ENCODE measurements at regions not wholly inside any gene's neighbourhood (a gene's known extent, or its start where the extent isn't known, plus 50 kb on each side); places are given as distances from the start of the nearest gene placed in this dataset.

DNA sequence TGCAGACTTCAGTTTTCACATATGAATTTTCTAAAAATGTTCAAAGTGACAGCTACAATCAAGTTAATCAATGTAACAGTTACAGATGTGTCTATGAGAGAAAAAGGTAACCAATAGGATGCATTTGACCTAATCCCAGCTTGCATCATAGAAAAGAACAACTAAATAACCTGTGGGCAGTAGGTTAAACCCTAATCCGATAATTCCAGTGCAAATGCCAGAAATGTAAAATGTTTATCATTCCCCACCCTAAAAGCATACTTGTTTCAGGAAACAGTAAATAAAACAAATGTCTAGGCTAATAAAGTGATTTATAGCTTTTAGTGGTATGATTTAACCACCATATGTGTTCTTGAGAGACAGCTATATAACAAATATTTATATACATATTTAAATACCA, 592.6 kb downstream of the PRELID2 start:
- TF ChIP-seq PHF8 (IDR thresholded peaks at IDR 0.05; ENCODE audit: borderline replicate concordance, low read depth) (no peak), POLR2A (IDR thresholded peaks at IDR 0.05; ENCODE audit: low read length) (no peak)
- TF ChIP-seq, protein P1, sequence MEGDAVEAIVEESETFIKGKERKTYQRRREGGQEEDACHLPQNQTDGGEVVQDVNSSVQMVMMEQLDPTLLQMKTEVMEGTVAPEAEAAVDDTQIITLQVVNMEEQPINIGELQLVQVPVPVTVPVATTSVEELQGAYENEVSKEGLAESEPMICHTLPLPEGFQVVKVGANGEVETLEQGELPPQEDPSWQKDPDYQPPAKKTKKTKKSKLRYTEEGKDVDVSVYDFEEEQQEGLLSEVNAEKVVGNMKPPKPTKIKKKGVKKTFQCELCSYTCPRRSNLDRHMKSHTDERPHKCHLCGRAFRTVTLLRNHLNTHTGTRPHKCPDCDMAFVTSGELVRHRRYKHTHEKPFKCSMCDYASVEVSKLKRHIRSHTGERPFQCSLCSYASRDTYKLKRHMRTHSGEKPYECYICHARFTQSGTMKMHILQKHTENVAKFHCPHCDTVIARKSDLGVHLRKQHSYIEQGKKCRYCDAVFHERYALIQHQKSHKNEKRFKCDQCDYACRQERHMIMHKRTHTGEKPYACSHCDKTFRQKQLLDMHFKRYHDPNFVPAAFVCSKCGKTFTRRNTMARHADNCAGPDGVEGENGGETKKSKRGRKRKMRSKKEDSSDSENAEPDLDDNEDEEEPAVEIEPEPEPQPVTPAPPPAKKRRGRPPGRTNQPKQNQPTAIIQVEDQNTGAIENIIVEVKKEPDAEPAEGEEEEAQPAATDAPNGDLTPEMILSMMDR (IDR thresholded peaks at IDR 0.05): no peak

Measured in A549 (cell line).